ELF-1 (cell line): ENCODE measurements at regions not wholly inside any gene's neighbourhood (a gene's known extent, or its start where the extent isn't known, plus 50 kb on each side); places are given as distances from the start of the nearest gene placed in this dataset.

Experiments
- DNase-seq: peaks from one replicate; pipeline ENCODE4 v3.0.0-alpha.2; 2016; ENCODE audit warnings: low read depth, low spot score

- DNase-seq = peak; percentile 4
These were observed 147.9 kb upstream of the CBLN2 start for GRCh38 chr18:72692086-72692485.

GRCh38 chr18:72687736-72688135, 143.6 kb upstream of the CBLN2 start:
- DNase-seq = no peak

- peak; percentile 62 for DNase-seq
These were observed 131.3 kb upstream of the CBLN2 start for GRCh38 chr18:72675394-72675793.

- no peak for DNase-seq
These were observed 130.6 kb upstream of the CBLN2 start for GRCh38 chr18:72674710-72675109.

- DNase-seq = no peak
These were observed 129.1 kb upstream of the CBLN2 start for GRCh38 chr18:72673242-72673641.

GRCh38 chr18:72672364-72673184, 128.4 kb upstream of the CBLN2 start:
- no peak for DNase-seq

GRCh38 chr18:72667932-72668331, 123.8 kb upstream of the CBLN2 start:
- DNase-seq = no peak

GRCh38 chr18:72652990-72653593, 109.0 kb upstream of the CBLN2 start:
- peak; percentile 16 for DNase-seq

- DNase-seq = no peak
These were observed 106.9 kb upstream of the CBLN2 start for GRCh38 chr18:72651033-72651432.

- no peak for DNase-seq
These were observed 104.4 kb upstream of the CBLN2 start for GRCh38 chr18:72648481-72648960.

- DNase-seq = no peak
These were observed 103.9 kb upstream of the CBLN2 start for GRCh38 chr18:72648079-72648478.

- DNase-seq = no peak
These were observed 96.4 kb upstream of the CBLN2 start for GRCh38 chr18:72640557-72640956.

- DNase-seq = no peak
These were observed 94.2 kb upstream of the CBLN2 start for GRCh38 chr18:72638376-72638775.

GRCh38 chr18:72637721-72638120, 93.6 kb upstream of the CBLN2 start:
- no peak for DNase-seq

GRCh38 chr18:72637299-72637698, 93.2 kb upstream of the CBLN2 start:
- no peak for DNase-seq

GRCh38 chr18:72636611-72637010, 92.5 kb upstream of the CBLN2 start:
- DNase-seq = no peak

- no peak for DNase-seq
These were observed 90.4 kb upstream of the CBLN2 start for GRCh38 chr18:72634500-72634899.

GRCh38 chr18:72630991-72631390, 86.8 kb upstream of the CBLN2 start:
- DNase-seq = no peak

GRCh38 chr18:72623444-72623843, 79.3 kb upstream of the CBLN2 start:
- no peak for DNase-seq

- DNase-seq = no peak
These were observed 69.4 kb upstream of the CBLN2 start for GRCh38 chr18:72613534-72613930.

- no peak for DNase-seq
These were observed 68.9 kb upstream of the CBLN2 start for GRCh38 chr18:72612894-72613533.

GRCh38 chr18:72605376-72605775, 61.2 kb upstream of the CBLN2 start:
- DNase-seq = no peak

- DNase-seq = no peak
These were observed 57.8 kb upstream of the CBLN2 start for GRCh38 chr18:72601944-72602343.
